ENCODE measurements at regions not wholly inside any gene's neighbourhood (a gene's known extent, or its start where the extent isn't known, plus 50 kb on each side); places are given as distances from the start of the nearest gene placed in this dataset.
A peak's percentile ranks its signal among the peaks of the same experiment; 100 is the strongest.
"Not testable (repeated sequence)": the region's sequence is repeated elsewhere in the genome, so short reads cannot be mapped to it uniquely, and the experiment has no call there.

DNA sequence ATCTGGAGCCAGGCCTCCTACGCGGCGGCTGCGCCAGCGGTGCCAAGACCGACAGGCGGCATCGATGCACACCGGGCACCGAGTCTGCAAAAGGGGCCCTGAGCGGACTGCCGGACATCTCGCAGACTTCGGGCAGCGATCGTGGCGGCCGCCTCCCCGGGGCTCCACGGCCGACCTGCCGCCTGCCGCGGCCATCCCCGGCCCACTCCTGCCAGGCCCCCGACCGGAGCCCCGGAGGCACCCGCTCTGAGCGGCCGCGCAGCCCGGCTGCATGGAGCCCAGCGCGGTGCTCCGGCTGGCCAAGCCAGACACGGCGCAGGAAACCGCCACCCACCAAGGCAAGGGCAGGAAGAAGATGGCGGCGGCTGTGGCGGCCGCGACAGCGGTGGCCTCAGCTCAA, 154.2 kb upstream of the KCTD7 start:
- H3K36me3 ChIP-seq, result no peaks in the 10 kb centered on the region
- DNase-seq, result no peak
- no peaks in the 10 kb centered on the region for H3K27me3 ChIP-seq
- no peak for TF ChIP-seq CTCF (IDR thresholded peaks at IDR 0.05; ENCODE audit: low read depth, low read length)
- no peak overlapping the region for H3K4me3 ChIP-seq (ENCODE audit: low read depth, low read length)
- H3K4me1 ChIP-seq, result no peaks in the 10 kb centered on the region
- H3K9me3 ChIP-seq, result no peaks in the 10 kb centered on the region

DNA sequence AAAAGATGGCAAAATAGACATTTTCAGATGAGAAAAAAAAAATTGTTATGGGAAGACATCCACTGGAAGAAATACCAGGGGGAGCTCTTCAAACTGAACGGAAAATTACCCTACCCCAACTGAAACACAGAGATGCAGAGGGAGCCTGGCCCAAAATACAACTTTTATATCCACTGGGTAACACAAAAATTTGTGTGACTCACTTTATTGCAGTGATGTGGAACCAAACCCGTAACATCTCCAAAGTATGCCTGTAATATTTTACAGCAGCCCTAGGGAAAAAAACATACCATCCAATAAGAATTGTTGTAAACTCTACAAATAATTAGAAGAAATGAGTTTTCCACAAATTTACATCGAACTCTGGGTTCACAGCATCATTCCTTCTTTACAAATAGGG, 152.6 kb upstream of the KCTD7 start:
- not testable (repeated sequence) for H3K4me1 ChIP-seq

GRCh38 chr7:66477822-66478397, 150.8 kb upstream of the KCTD7 start:
- not testable (repeated sequence) for H3K36me3 ChIP-seq; H3K4me1 ChIP-seq; DNase-seq; H3K4me3 ChIP-seq (ENCODE audit: low read depth, low read length); H3K27me3 ChIP-seq; H3K9me3 ChIP-seq

More for the DNA sequence above, 152.6 kb upstream of the KCTD7 start:
- not testable (repeated sequence) for DNase-seq; H3K9me3 ChIP-seq; H3K27me3 ChIP-seq; H3K4me3 ChIP-seq (ENCODE audit: low read depth, low read length); H3K36me3 ChIP-seq

- not testable (repeated sequence) for H3K36me3 ChIP-seq; H3K27me3 ChIP-seq; H3K9me3 ChIP-seq; DNase-seq; H3K4me1 ChIP-seq; H3K4me3 ChIP-seq (ENCODE audit: low read depth, low read length)
Observed at GRCh38 chr7:66481229-66481628, 147.5 kb upstream of the KCTD7 start.

DNA sequence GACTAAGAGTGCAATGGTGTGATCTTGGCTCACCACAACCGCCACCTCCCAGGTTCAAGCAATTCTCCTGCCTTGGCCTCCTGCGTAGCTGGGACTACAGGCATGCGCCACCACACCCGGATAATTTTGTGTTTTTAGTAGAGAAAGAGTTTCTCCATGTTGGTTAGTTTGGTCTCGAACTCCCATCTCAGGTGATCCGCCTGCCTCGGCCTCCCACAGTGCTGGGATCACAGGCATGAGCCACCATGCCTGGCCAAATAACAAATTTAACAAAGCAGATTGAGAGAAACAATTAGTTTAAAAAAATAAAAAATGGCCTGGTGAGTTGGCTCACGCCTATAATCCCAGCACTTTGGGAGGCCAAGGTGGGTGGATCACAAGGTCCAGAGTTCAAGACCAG, 139.6 kb upstream of the KCTD7 start:
- H3K36me3 ChIP-seq; DNase-seq; H3K4me1 ChIP-seq; H3K27me3 ChIP-seq; H3K9me3 ChIP-seq; H3K4me3 ChIP-seq (ENCODE audit: low read depth, low read length): not testable (repeated sequence)

DNA sequence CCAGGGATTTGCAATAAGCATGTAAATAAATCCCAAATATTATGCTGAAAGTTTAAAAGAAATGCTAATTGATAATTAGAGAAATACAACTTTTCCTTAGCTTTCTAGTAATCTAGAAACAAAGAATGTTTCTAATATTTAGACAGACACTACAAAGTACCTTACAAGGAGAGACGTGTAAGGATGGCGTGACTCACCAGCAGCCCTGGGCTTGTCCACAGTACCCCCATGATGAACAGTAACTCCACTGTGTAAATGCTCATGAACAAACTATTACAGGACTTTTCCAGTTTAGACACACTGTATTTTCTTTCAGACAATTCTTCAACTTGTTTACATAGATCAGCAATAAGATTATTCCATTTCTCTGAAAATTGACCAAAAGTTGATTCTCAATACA, 138.9 kb upstream of the KCTD7 start:
- not testable (repeated sequence) for H3K4me3 ChIP-seq (ENCODE audit: low read depth, low read length); H3K27me3 ChIP-seq; DNase-seq; H3K36me3 ChIP-seq; H3K9me3 ChIP-seq; H3K4me1 ChIP-seq

GRCh38 chr7:66490979-66491378, 137.7 kb upstream of the KCTD7 start:
- H3K36me3 ChIP-seq; DNase-seq; H3K4me3 ChIP-seq (ENCODE audit: low read depth, low read length); H3K9me3 ChIP-seq; H3K27me3 ChIP-seq; H3K4me1 ChIP-seq: not testable (repeated sequence)

- H3K36me3 ChIP-seq, H3K9me3 ChIP-seq, H3K27me3 ChIP-seq, H3K4me1 ChIP-seq, DNase-seq: not testable (repeated sequence)
- peak overlapping the region; percentile 69 for H3K4me3 ChIP-seq (ENCODE audit: low read depth, low read length)
Observed at GRCh38 chr7:66492405-66492804, 136.3 kb upstream of the KCTD7 start.

DNA sequence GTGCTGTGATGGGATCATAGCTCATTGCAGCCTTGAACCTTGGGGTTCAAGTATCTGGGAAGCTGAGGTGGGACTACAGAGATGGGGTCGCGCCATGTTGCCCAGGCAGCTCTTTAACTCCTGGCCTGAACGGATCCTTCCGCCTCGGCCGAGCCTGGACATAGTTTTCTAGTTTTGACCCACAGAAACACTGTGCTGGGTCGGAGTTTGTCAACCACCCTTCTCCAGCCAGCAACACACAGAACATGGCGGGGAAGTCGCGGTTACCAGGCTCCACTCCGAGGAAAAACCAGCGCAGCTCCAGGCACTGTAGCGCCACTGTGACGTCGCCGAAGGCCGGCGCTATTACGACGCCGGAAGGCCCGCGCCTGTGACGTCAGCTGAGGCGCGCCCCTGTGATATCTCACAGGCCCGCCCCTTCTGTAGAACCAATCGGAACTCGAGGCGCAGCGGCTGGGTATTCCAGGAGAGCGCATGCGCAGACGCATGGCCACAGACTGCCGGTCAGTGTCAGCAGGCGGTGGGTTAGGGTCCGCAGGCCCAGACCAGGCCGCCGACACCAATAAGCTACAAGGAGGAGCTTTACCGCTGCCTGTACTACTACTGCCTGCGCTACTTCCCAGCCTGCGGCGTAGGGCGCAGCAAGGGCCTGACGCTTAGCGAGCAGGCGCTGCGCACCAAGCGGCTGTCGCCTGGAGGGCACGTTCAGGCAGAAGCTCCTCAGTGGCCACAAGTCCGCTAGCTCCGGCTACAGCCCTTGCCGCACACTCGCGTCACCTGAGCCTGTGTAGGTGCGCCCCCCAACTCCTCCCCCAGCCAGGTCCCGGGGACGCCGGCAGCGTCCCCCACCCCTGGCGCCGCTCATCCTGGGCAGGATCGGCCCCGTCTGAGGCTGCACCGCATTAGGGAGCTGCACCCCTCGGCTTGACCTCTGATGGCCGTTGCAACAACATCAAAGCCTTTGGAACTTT, 135.2 kb upstream of the KCTD7 start:
- Histone ChIP-seq H3K9me3 (no peaks in the 10 kb centered on the region), H3K27me3 (no peaks in the 10 kb centered on the region), H3K4me3 (ENCODE audit: low read depth, low read length) (peak overlapping the region; percentile 69), H3K36me3 (no peaks in the 10 kb centered on the region), H3K4me1 (no peaks in the 10 kb centered on the region)
- peak; percentile 98 for DNase-seq
- TF ChIP-seq CTCF (IDR thresholded peaks at IDR 0.05; ENCODE audit: low read depth, low read length), result no peak

DNA sequence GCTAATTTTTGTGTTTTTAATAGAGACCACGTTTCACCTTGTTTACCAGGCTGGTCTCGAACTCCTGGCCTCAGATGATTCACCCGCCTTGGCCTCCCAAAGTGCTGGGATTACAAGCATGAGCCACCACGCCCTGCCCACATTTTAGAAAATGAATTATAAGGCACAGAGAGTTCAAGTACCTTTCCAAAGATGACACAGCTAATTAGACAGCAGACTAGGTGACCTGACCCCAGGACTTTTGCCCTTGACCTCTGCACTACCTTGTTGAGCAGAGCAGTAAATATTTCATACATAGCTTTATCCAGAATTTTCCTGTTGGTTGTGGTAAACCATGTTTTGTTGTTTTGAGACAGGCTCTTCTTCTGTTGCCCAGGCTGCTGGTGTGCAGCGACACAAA, 131.3 kb upstream of the KCTD7 start:
- no peaks in the 10 kb centered on the region for H3K27me3 ChIP-seq
- no peaks in the 10 kb centered on the region for H3K36me3 ChIP-seq
- no peak for DNase-seq
- no peak for TF ChIP-seq CTCF (IDR thresholded peaks at IDR 0.05; ENCODE audit: low read depth, low read length)
- H3K4me3 ChIP-seq (ENCODE audit: low read depth, low read length), result no peak overlapping the region
- H3K4me1 ChIP-seq, result no peaks in the 10 kb centered on the region
- H3K9me3 ChIP-seq, result no peaks in the 10 kb centered on the region
